Ovary (tissue), 7 donors: ENCODE measurements at regions not wholly inside any gene's neighbourhood (a gene's known extent, or its start where the extent isn't known, plus 50 kb on each side); places are given as distances from the start of the nearest gene placed in this dataset.

ENCODE experiments used
- DNase-seq, 5 donors: peaks; one replicate each; pipeline ENCODE4 v3.0.0-alpha.2; 2019 to 2020
- H3K27ac ChIP-seq, 2 donors: fragments of 200-600 bp; one replicate each; pipeline versions ENCODE4 v1.5.1 to v1.8.0; 2019 to 2022
- H3K27me3 ChIP-seq: fragments of 200-600 bp; one replicate; pipeline ENCODE4 v1.8.0; 2022
- H3K36me3 ChIP-seq: fragments of 200-600 bp; sonication (generic); one replicate; pipeline ENCODE4 v1.5.1; 2019
- H3K4me1 ChIP-seq: one replicate; pipeline ENCODE4 v1.8.1; 2013; ENCODE audit warnings: mild to moderate bottlenecking, moderate library complexity; ENCODE audit not compliant: insufficient read depth
- H3K4me3 ChIP-seq: fragments of 200-600 bp; sonication (generic); one replicate; pipeline ENCODE4 v1.5.1; 2017
- H3K9me3 ChIP-seq, 2 donors: fragments of 200-600 bp in 1 of 2; sonication (generic) in 1 of 2; one replicate each; pipeline versions ENCODE4 v1.5.1 to v1.8.1; 2013 to 2019; ENCODE audit warnings: mild to moderate bottlenecking in 1 of 2, moderate library complexity in 1 of 2
- CTCF ChIP-seq, 3 donors: fragments of 450-650 bp in 2 of 3; fragments of 200-600 bp in 1 of 3; IDR thresholded peaks; one replicate each; pipeline versions ENCODE4 v1.5.1 to v1.8.0; 2016 to 2022; ENCODE audit warnings: antibody characterized with exemption in 3 of 3, mild to moderate bottlenecking in 1 of 3
- EP300 ChIP-seq: sonication (generic); formaldehyde crosslinking; IDR thresholded peaks from one replicate; pipeline ENCODE4 v1.6.1; 2017; ENCODE audit warnings: antibody characterized with exemption
- POLR2A ChIP-seq: fragments of 450-650 bp; IDR thresholded peaks from one replicate; pipeline ENCODE4 v1.6.1; 2017; ENCODE audit warnings: antibody characterized with exemption, mild to moderate bottlenecking, moderate library complexity
- WGBS, 3 donors: extraction: QIAGEN DNeasy Blood & Tissue Kit in 1 of 3; methylation state at CpG; one replicate each; pipeline versions ENCODE4 v1.1.5 to v1.1.7; 2013 to 2017; 5-methylcytosine and 5-hydroxymethylcytosine counted together
- intact Hi-C, 4 donors: fragments of 100-400 bp; cut with DNase I; formaldehyde crosslinking; loops; one replicate each; pipeline versions ENCODE4 v1.11.0 to v1.15.1; 2022 to 2023
- donor health status: DM: no; HTN: no; CAD: no; lungs with moderate emphysema.
- donor health status: DM: no; HTN: no; CAD: no.
- donor health status: Bipolar disorder and iron deficiency.
- donor health status: DM: no; HTN: no; CAD: no.
- donor health status: DM: yes; HTN: yes; CAD: no.

DNA sequence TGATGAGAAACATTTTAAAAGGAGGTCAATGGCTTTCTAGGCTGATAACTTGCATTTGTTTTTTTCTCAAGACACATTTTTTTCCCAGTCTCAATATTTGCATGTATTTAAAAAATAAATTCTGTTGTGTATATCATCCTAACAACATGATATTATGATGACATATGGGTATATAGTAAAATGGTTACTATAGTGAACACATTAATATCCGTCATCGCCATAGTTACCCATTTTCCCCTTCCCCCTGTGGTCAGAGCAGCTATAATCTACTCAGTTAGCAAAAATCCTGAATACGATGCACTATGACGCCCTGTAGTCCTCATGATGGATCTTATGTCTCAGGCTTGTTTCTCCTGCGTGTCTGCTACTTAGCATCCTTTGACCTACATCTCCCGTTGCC is 60.9 kb upstream of the ZPBP start:
- TF ChIP-seq POLR2A (no peak), EP300 (no peak), CTCF (IDR thresholded peaks at IDR 0.05) (no peak)
- H3K27me3 ChIP-seq = no peaks in the 10 kb centered on the region
- H3K4me1 ChIP-seq = no peaks in the 10 kb centered on the region

DNA sequence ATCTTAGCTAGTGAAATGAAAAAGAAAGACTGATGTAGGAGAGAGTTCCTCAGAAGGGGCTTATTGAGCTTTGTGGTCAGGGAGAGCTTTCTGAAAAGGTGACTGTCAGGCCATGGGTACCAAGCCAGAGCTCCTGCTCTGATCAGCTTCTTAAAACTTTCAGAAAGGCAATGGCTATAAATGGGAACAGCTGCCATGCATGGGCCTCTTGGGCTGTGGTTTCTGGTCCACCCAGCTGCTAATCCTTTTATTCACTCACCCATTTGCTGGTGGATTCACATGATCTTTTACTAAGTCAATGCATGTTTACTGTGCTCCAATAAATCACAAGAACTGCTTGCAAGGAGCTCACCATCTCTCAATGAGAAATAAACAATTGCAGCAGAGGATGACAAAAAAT is 60.1 kb upstream of the ZPBP start:
- Histone ChIP-seq H3K9me3 (no peaks in the 10 kb centered on the region), H3K4me3 (no peak overlapping the region), H3K36me3 (no peaks in the 10 kb centered on the region), H3K27me3 (no peaks in the 10 kb centered on the region), H3K4me1 (no peaks in the 10 kb centered on the region), H3K27ac (no peak overlapping the region)
- no peak for DNase-seq
- intact Hi-C loops = no loop called here
- TF ChIP-seq POLR2A (no peak), CTCF (IDR thresholded peaks at IDR 0.05) (no peak), EP300 (no peak)

More for the DNA sequence above, 60.9 kb upstream of the ZPBP start:
- intact Hi-C loops = no loop called here
- Histone ChIP-seq H3K36me3 (no peaks in the 10 kb centered on the region), H3K9me3 (no peaks in the 10 kb centered on the region), H3K27ac (no peak overlapping the region), H3K4me3 (no peak overlapping the region)
- DNase-seq = no peak
- WGBS, 3 donors = 89 to 93% (median 89%) methylated on average over 6 of the region's 6 CpGs

GRCh38 chr7:50152486-50152885 is 59.4 kb upstream of the ZPBP start:
- H3K27me3 ChIP-seq = no peaks in the 10 kb centered on the region
- H3K27ac ChIP-seq = no peak overlapping the region
- intact Hi-C loops = no loop called here
- TF ChIP-seq EP300 (no peak), CTCF (IDR thresholded peaks at IDR 0.05) (no peak), POLR2A (no peak)
- H3K36me3 ChIP-seq = no peaks in the 10 kb centered on the region
- no peak for DNase-seq
- H3K9me3 ChIP-seq = no peaks in the 10 kb centered on the region
- WGBS, 3 donors = 73 to 81% (median 73%) methylated on average over 8 of the region's 8 CpGs
- no peaks in the 10 kb centered on the region for H3K4me1 ChIP-seq
- no peak overlapping the region for H3K4me3 ChIP-seq

GRCh38 chr7:50151661-50152060 is 58.6 kb upstream of the ZPBP start:
- H3K36me3 ChIP-seq = no peaks in the 10 kb centered on the region
- H3K27me3 ChIP-seq = no peaks in the 10 kb centered on the region
- no peaks in the 10 kb centered on the region for H3K4me1 ChIP-seq
- H3K27ac ChIP-seq = no peak overlapping the region
- H3K4me3 ChIP-seq = no peak overlapping the region
- H3K9me3 ChIP-seq = no peaks in the 10 kb centered on the region
- WGBS, 3 donors = 64 to 67% (median 65%) methylated on average over 3 of the region's 3 CpGs
- DNase-seq = no peak
- TF ChIP-seq EP300 = no peak
- no peak for TF ChIP-seq CTCF (IDR thresholded peaks at IDR 0.05)
- intact Hi-C loops = no loop called here

DNA sequence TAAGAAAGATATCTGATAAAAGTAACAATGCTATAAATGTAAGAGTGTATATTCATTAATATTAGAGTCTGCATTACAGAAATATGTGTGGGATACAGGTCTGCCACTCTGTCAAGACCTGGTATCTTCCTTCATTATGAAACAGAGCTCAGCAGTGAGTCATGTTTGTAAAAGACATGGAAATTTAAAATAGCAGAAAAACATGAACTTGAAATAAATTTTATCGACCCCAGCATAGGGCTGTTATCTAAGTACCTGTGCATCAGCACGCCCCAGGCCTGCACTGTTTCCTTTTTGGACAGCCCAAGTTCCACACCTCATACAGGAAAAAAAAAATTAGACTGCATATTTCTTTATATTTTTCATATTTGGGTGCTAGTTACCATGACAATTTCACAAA is 58.0 kb upstream of the ZPBP start:
- no peaks in the 10 kb centered on the region for H3K27me3 ChIP-seq
- DNase-seq = no peak
- no peaks in the 10 kb centered on the region for H3K4me1 ChIP-seq
- intact Hi-C loops = no loop called here
- 48 to 55% (median 53%) methylated on average over 2 of the region's 2 CpGs for WGBS, 3 donors
- no peak overlapping the region for H3K4me3 ChIP-seq
- TF ChIP-seq POLR2A (no peak), EP300 (no peak), CTCF (IDR thresholded peaks at IDR 0.05) (no peak)
- no peaks in the 10 kb centered on the region for H3K36me3 ChIP-seq
- no peak overlapping the region for H3K27ac ChIP-seq
- no peaks in the 10 kb centered on the region for H3K9me3 ChIP-seq
